GM21515 (cell line): ENCODE measurements at regions not wholly inside any gene's neighbourhood (a gene's known extent, or its start where the extent isn't known, plus 50 kb on each side); places are given as distances from the start of the nearest gene placed in this dataset.

Experiments used
- ATAC-seq: cut with Tn5 transposase; IDR thresholded peaks from one replicate; pipeline ENCODE4 v1.9.1; 2021; ENCODE audit not compliant: unreplicated experiment

GRCh38 chr5:18023986-18024385 lies 389.7 kb downstream of the TAF11L14 start:
- ATAC-seq: no peak

GRCh38 chr5:18024542-18024941 lies 390.3 kb downstream of the TAF11L14 start:
- no peak for ATAC-seq

GRCh38 chr5:18027241-18027867 lies 393.1 kb downstream of the TAF11L14 start:
- ATAC-seq: no peak

GRCh38 chr5:18028036-18028435 lies 393.8 kb downstream of the TAF11L14 start:
- no peak for ATAC-seq

- no peak for ATAC-seq
These were observed 398.5 kb downstream of the TAF11L14 start for GRCh38 chr5:18032744-18033143.

- ATAC-seq: no peak
These were observed 402.3 kb downstream of the TAF11L14 start for GRCh38 chr5:18036531-18036930.

- no peak for ATAC-seq
These were observed 403.5 kb downstream of the TAF11L14 start for GRCh38 chr5:18037718-18038117.

GRCh38 chr5:18043344-18043743 lies 409.1 kb downstream of the TAF11L14 start:
- ATAC-seq: no peak

GRCh38 chr5:18048449-18048848 lies 414.2 kb downstream of the TAF11L14 start:
- no peak for ATAC-seq

GRCh38 chr5:18050345-18050744 lies 416.1 kb downstream of the TAF11L14 start:
- ATAC-seq: no peak

- ATAC-seq: no peak
These were observed 416.5 kb downstream of the TAF11L14 start for GRCh38 chr5:18050776-18051175.

- no peak for ATAC-seq
These were observed 417.7 kb downstream of the TAF11L14 start for GRCh38 chr5:18051953-18052352.

GRCh38 chr5:18052569-18052968 lies 418.3 kb downstream of the TAF11L14 start:
- no peak for ATAC-seq

GRCh38 chr5:18057725-18058124 lies 423.5 kb downstream of the TAF11L14 start:
- no peak for ATAC-seq

GRCh38 chr5:18067615-18068014 lies 433.4 kb downstream of the TAF11L14 start:
- no peak for ATAC-seq

- ATAC-seq: no peak
These were observed 434.6 kb downstream of the TAF11L14 start for GRCh38 chr5:18068826-18069225.

- no peak for ATAC-seq
These were observed 435.5 kb downstream of the TAF11L14 start for GRCh38 chr5:18069790-18070189.

GRCh38 chr5:18072600-18072999 lies 438.3 kb downstream of the TAF11L14 start:
- ATAC-seq: no peak

GRCh38 chr5:18074961-18075360 lies 440.7 kb downstream of the TAF11L14 start:
- no peak for ATAC-seq

GRCh38 chr5:18078157-18078556 lies 443.9 kb downstream of the TAF11L14 start:
- no peak for ATAC-seq

GRCh38 chr5:18079831-18080230 lies 445.6 kb downstream of the TAF11L14 start:
- ATAC-seq: no peak

- no peak for ATAC-seq
These were observed 453.8 kb downstream of the TAF11L14 start for GRCh38 chr5:18088020-18088579.

- no peak for ATAC-seq
These were observed 455.9 kb downstream of the TAF11L14 start for GRCh38 chr5:18090177-18090576.
